Caco-2 (cell line): ENCODE measurements at regions not wholly inside any gene's neighbourhood (a gene's known extent, or its start where the extent isn't known, plus 50 kb on each side); places are given as distances from the start of the nearest gene placed in this dataset.

Source experiments
- BruUV-seq: library from RNA; stranded (reverse); fragments of 400-500 nt; replicated peaks from 2 replicates; lab custom pipeline; 2021; lab: Mats Ljungman, UMichigan
- CTCF ChIA-PET: fragments of 300-600 bp; sonication (Branson Sonifier 250); formaldehyde crosslinking; loops from one replicate; lab custom pipeline; 2022; ENCODE audit warnings: antibody characterized with exemption; lab: Charles Lee
- POLR2A ChIA-PET: fragments of 300-600 bp; sonication (Branson Sonifier 250); formaldehyde crosslinking; loops from one replicate; lab custom pipeline; 2022; ENCODE audit warnings: antibody characterized with exemption; lab: Charles Lee
- DNase-seq, 2 experiments: peaks; one replicate each; pipeline versions ENCODE4 v3.0.0 to v3.0.0-alpha.2; 2020 to 2022
- H3K27me3 ChIP-seq: replicated peaks from 2 replicates; pipeline ENCODE4 v1.6.0; 2011; ENCODE audit warnings: low read length; ENCODE audit not compliant: control insufficient read depth, insufficient read depth
- H3K36me3 ChIP-seq: 2 replicates; pipeline ENCODE4 v1.5.1; 2011; ENCODE audit warnings: low read length; ENCODE audit not compliant: control insufficient read depth, insufficient read depth
- H3K4me1 ChIP-seq: fragments of 250-450 bp; sonication (Bioruptor Pico); 2 replicates; pipeline ENCODE4 v1.5.1; 2020; ENCODE audit warnings: mild to moderate bottlenecking
- H3K4me3 ChIP-seq: 2 replicates; pipeline ENCODE4 v1.5.1; 2011; ENCODE audit warnings: low read depth, mild to moderate bottlenecking, control low read depth, low read length
- H3K9me3 ChIP-seq: fragments of 250-450 bp; sonication (Bioruptor Pico); 2 replicates; pipeline ENCODE4 v1.5.1; 2020; ENCODE audit warnings: mild to moderate bottlenecking, moderate library complexity
- H3K27ac Mint-ChIP-seq: one replicate; pipeline ENCODE4 v1.8.0; 2022; ENCODE audit warnings: mixed read lengths; ENCODE audit not compliant: unreplicated experiment
- H3K27me3 Mint-ChIP-seq: one replicate; pipeline ENCODE4 v1.8.0; 2022; ENCODE audit warnings: mixed read lengths; ENCODE audit not compliant: insufficient read depth, unreplicated experiment
- H3K36me3 Mint-ChIP-seq: one replicate; pipeline ENCODE4 v1.8.0; 2022; ENCODE audit warnings: mild to moderate bottlenecking, mixed read lengths; ENCODE audit not compliant: insufficient read depth, unreplicated experiment
- H3K4me1 Mint-ChIP-seq: one replicate; pipeline ENCODE4 v1.8.0; 2022; ENCODE audit warnings: low read depth, mixed read lengths; ENCODE audit not compliant: unreplicated experiment
- H3K4me3 Mint-ChIP-seq: one replicate; pipeline ENCODE4 v1.8.0; 2022; ENCODE audit warnings: mild to moderate bottlenecking, moderate library complexity, mixed read lengths; ENCODE audit not compliant: unreplicated experiment
- H3K9me3 Mint-ChIP-seq: one replicate; pipeline ENCODE4 v1.8.0; 2022; ENCODE audit warnings: mixed read lengths; ENCODE audit not compliant: unreplicated experiment
- CTCF ChIP-seq, 2 experiments: fragments of 200-600 bp in 1 of 2; IDR thresholded peaks; 1 replicate in 1 of 2; 2 replicates in 1 of 2; pipeline versions ENCODE4 v1.5.1 to v1.8.0; 2011 to 2022; ENCODE audit warnings: antibody characterized with exemption in 1 of 2, control low read depth in 1 of 2, inconsistent platforms in 1 of 2, low read depth in 1 of 2, low read length in 1 of 2, mild to moderate bottlenecking in 1 of 2, moderate library complexity in 1 of 2; ENCODE audit not compliant: insufficient read depth in 1 of 2, severe bottlenecking in 1 of 2, unreplicated experiment in 1 of 2
- intact Hi-C: fragments of 100-400 bp; cut with micrococcal nuclease; formaldehyde crosslinking; loops from one replicate; pipeline ENCODE4 v1.10.0; 2022; ENCODE audit not compliant: unreplicated experiment

GRCh38 chrX:7318661-7319060 lies 170.7 kb upstream of the PUDP start:
- peak in 1 of 2 experiments; percentile 24 for TF ChIP-seq CTCF (IDR thresholded peaks at IDR 0.05; ENCODE audit: insufficient read depth in 1 of 2, low read depth in 1 of 2, low read length in 1 of 2, severe bottlenecking in 1 of 2, unreplicated experiment in 1 of 2)
- Mint-ChIP-seq H3K9me3 (no peaks in the 10 kb centered on the region), H3K36me3 (peaks cover 25% of the 10 kb centered on the region), H3K4me1 (no peaks in the 10 kb centered on the region), H3K27me3 (no peaks in the 10 kb centered on the region), H3K27ac (no peak overlapping the region), H3K4me3 (no peak overlapping the region)
- BruUV-seq: no TSS peak
- H3K4me3 ChIP-seq: no peak overlapping the region
- H3K27me3 ChIP-seq: no peaks in the 10 kb centered on the region
- no peaks in the 10 kb centered on the region for H3K36me3 ChIP-seq
- ChIA-PET CTCF (interaction anchor here (1.5 kb wide), 1 partner anchor 387 kb away, joined by 3 read pairs; no protein-coding TSS in a partner anchor), POLR2A (no interaction called here)
- no peaks in the 10 kb centered on the region for H3K4me1 ChIP-seq
- intact Hi-C loops: loop anchor here (10.0 kb wide), 1 partner anchor 266 kb away; no protein-coding TSS in a partner anchor
- no peaks in the 10 kb centered on the region for H3K9me3 ChIP-seq
- DNase-seq: peak in 1 of 2 experiments; percentile 1

GRCh38 chrX:7318241-7318640 lies 170.3 kb upstream of the PUDP start:
- H3K4me3 ChIP-seq: no peak overlapping the region
- ChIA-PET POLR2A (no interaction called here), CTCF (interaction anchor here (1.5 kb wide), 1 partner anchor 388 kb away, joined by 3 read pairs; no protein-coding TSS in a partner anchor)
- no peak for DNase-seq
- peaks cover 23% of the 10 kb centered on the region for H3K36me3 Mint-ChIP-seq
- H3K4me1 Mint-ChIP-seq: no peaks in the 10 kb centered on the region
- no TSS peak for BruUV-seq
- intact Hi-C loops: loop anchor here (10.0 kb wide), 1 partner anchor 267 kb away; no protein-coding TSS in a partner anchor
- H3K4me3 Mint-ChIP-seq: no peak overlapping the region
- TF ChIP-seq CTCF (IDR thresholded peaks at IDR 0.05; ENCODE audit: insufficient read depth in 1 of 2, low read depth in 1 of 2, low read length in 1 of 2, severe bottlenecking in 1 of 2, unreplicated experiment in 1 of 2): no peak
- no peaks in the 10 kb centered on the region for H3K9me3 ChIP-seq
- H3K27ac Mint-ChIP-seq: no peak overlapping the region
- H3K27me3 Mint-ChIP-seq: no peaks in the 10 kb centered on the region
- no peaks in the 10 kb centered on the region for H3K9me3 Mint-ChIP-seq
- no peaks in the 10 kb centered on the region for H3K4me1 ChIP-seq
- no peaks in the 10 kb centered on the region for H3K27me3 ChIP-seq
- H3K36me3 ChIP-seq: no peaks in the 10 kb centered on the region

- Histone ChIP-seq H3K9me3 (no peaks in the 10 kb centered on the region), H3K27me3 (no peaks in the 10 kb centered on the region), H3K36me3 (no peaks in the 10 kb centered on the region), H3K4me1 (no peaks in the 10 kb centered on the region), H3K4me3 (no peak overlapping the region)
- no peaks in the 10 kb centered on the region for H3K27me3 Mint-ChIP-seq
- no peak for DNase-seq
- ChIA-PET CTCF (no interaction called here), POLR2A (no interaction called here)
- H3K4me3 Mint-ChIP-seq: no peak overlapping the region
- no peaks in the 10 kb centered on the region for H3K4me1 Mint-ChIP-seq
- no peaks in the 10 kb centered on the region for H3K9me3 Mint-ChIP-seq
- TF ChIP-seq CTCF (IDR thresholded peaks at IDR 0.05; ENCODE audit: insufficient read depth in 1 of 2, low read depth in 1 of 2, low read length in 1 of 2, severe bottlenecking in 1 of 2, unreplicated experiment in 1 of 2): no peak
- no peak overlapping the region for H3K27ac Mint-ChIP-seq
- BruUV-seq: no TSS peak
- peaks cover 22% of the 10 kb centered on the region for H3K36me3 Mint-ChIP-seq
- intact Hi-C loops: loop anchor here (10.0 kb wide), 1 partner anchor 268 kb away; no protein-coding TSS in a partner anchor
Measured at GRCh38 chrX:7316887-7317286, 168.9 kb upstream of the PUDP start.
